ENCODE measurements at regions not wholly inside any gene's neighbourhood (a gene's known extent, or its start where the extent isn't known, plus 50 kb on each side); places are given as distances from the start of the nearest gene placed in this dataset.

- DNase-seq = no peak
Observed at GRCh38 chr15:39041979-39042495, 477.4 kb upstream of the RASGRP1 start.

- DNase-seq = no peak
Observed at GRCh38 chr15:39051626-39052322, 487.2 kb upstream of the RASGRP1 start.

- no peak for DNase-seq
Observed at GRCh38 chr15:39052323-39052705, 487.7 kb upstream of the RASGRP1 start.

- no peak for DNase-seq
Observed at GRCh38 chr15:39053480-39053879, 488.9 kb upstream of the RASGRP1 start.

GRCh38 chr15:39054128-39054732 lies 489.6 kb upstream of the RASGRP1 start:
- no peak for DNase-seq

GRCh38 chr15:39056357-39056756 lies 491.7 kb upstream of the RASGRP1 start:
- no peak for DNase-seq

GRCh38 chr15:39058351-39059131 lies 493.9 kb upstream of the RASGRP1 start:
- DNase-seq = no peak

- DNase-seq = no peak
Observed at GRCh38 chr15:39059917-39060316, 495.3 kb upstream of the RASGRP1 start.

GRCh38 chr15:39061952-39062464 lies 497.4 kb upstream of the RASGRP1 start:
- no peak for DNase-seq

GRCh38 chr15:39066677-39067076 lies 502.1 kb upstream of the RASGRP1 start:
- no peak for DNase-seq

- DNase-seq = no peak
Observed at GRCh38 chr15:39074341-39074985, 506.4 kb upstream of the THBS1 start.

GRCh38 chr15:39075311-39075710 lies 505.6 kb upstream of the THBS1 start:
- DNase-seq = no peak

- no peak for DNase-seq
Observed at GRCh38 chr15:39075756-39076341, 505.0 kb upstream of the THBS1 start.

GRCh38 chr15:39078026-39078425 lies 502.9 kb upstream of the THBS1 start:
- no peak for DNase-seq

- no peak for DNase-seq
Observed at GRCh38 chr15:39079296-39079847, 501.5 kb upstream of the THBS1 start.

GRCh38 chr15:39083213-39083612 lies 497.7 kb upstream of the THBS1 start:
- no peak for DNase-seq

- no peak for DNase-seq
Observed at GRCh38 chr15:39084674-39085530, 496.0 kb upstream of the THBS1 start.

GRCh38 chr15:39086641-39087040 lies 494.2 kb upstream of the THBS1 start:
- no peak for DNase-seq

GRCh38 chr15:39088156-39088555 lies 492.7 kb upstream of the THBS1 start:
- no peak for DNase-seq

- DNase-seq = no peak
Observed at GRCh38 chr15:39092354-39092753, 488.5 kb upstream of the THBS1 start.

- no peak for DNase-seq
Observed at GRCh38 chr15:39092761-39093160, 488.1 kb upstream of the THBS1 start.

Data from activated naive CD4-positive, alpha-beta T cell treated with anti-CD3 and anti-CD28 coated beads, Interleukin-2, amount 50 U/mL, for 16 hours (primary cell).